ENCODE measurements at regions not wholly inside any gene's neighbourhood (a gene's known extent, or its start where the extent isn't known, plus 50 kb on each side); places are given as distances from the start of the nearest gene placed in this dataset.

DNA sequence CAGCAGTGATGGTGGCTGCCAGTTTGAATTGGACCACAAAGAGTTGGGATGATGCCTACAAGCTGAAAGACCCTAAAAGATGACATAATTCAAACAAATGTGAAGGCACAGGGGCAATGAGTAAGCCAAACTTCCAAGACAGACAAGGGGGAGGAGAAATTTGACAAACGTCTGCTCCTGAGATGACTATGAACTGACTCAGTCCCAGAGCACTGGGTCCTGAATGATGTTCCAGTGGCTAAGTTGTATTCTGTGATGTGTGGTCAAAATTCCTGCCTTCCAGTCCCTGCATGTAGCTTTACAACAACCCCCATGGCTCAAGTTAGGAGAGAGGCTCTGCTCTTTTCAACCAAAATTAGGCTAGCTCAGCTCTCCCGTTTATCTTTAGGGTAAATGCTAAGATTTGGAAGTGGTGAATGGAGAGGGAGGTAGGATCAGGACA is 86.1 kb upstream of the SIRPA start:
- Histone ChIP-seq H3K9ac (ENCODE audit: insufficient read depth in 1 of 2, low read length in 2 of 2) (no peak overlapping the region), H3K4me3 (no peak overlapping the region), H3K27me3 (ENCODE audit: control insufficient read depth in 3 of 3, insufficient read depth in 3 of 3, low read length in 2 of 3) (peaks cover 0 to 12% (median 8%) of the 10 kb centered on the region in 3 donors), H3K4me1 (ENCODE audit: control insufficient read depth in 5 of 5, insufficient read depth in 5 of 5, low read length in 5 of 5) (peaks cover 0 to 8% (median 2%) of the 10 kb centered on the region in 5 donors), H3K27ac (ENCODE audit: low read depth in 1 of 2, low read length in 1 of 2) (no peak overlapping the region), H3K36me3 (ENCODE audit: control insufficient read depth in 4 of 4, insufficient read depth in 4 of 4, low read length in 4 of 4) (no peaks in the 10 kb centered on the region), H3K9me3 (ENCODE audit: control insufficient read depth in 4 of 4, insufficient read depth in 3 of 4, low read length in 3 of 4) (no peaks in the 10 kb centered on the region)
- no peak for TF ChIP-seq CTCF (IDR thresholded peaks at IDR 0.05; ENCODE audit: control extremely low read depth, extremely low read depth)
- ATAC-seq (ENCODE audit: insufficient read depth, low FRiP score): no peak
- no peak for DNase-seq
- WGBS, 2 donors: 67 to 76% methylated on average over 2 of the region's 2 CpGs

DNA sequence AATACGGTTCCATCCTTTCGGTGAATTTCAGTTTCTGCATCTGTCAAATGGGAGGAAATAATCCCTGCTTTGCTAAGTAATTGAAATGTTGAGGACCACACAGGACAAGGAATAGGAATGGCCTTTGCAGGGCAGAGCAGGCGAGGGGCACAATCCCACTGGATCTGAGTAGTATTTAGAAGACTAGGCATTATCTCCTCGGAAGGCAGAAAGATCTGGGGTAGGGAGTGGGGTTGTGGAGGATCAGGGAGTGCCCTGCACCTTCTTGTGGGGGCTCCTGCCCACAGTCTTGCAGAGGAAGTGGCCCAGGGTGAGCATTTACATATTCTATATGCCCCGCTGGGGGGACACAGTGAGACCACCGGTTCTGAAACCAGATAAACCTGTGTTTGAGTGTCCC is 87.1 kb upstream of the SIRPA start:
- no peak overlapping the region for H3K4me3 ChIP-seq
- H3K9ac ChIP-seq (ENCODE audit: insufficient read depth in 1 of 2, low read length in 2 of 2): no peak overlapping the region
- DNase-seq (no peak), ATAC-seq (ENCODE audit: insufficient read depth, low FRiP score) (no peak)
- WGBS, 2 donors: 74 to 83% methylated on average over 6 of the region's 6 CpGs
- no peak overlapping the region for H3K27ac ChIP-seq (ENCODE audit: low read depth in 1 of 2, low read length in 1 of 2)
- H3K4me1 ChIP-seq (ENCODE audit: control insufficient read depth in 5 of 5, insufficient read depth in 5 of 5, low read length in 5 of 5): peaks cover 0 to 8% (median 7%) of the 10 kb centered on the region in 5 donors
- no peaks in the 10 kb centered on the region for H3K9me3 ChIP-seq (ENCODE audit: control insufficient read depth in 4 of 4, insufficient read depth in 3 of 4, low read length in 3 of 4)
- H3K36me3 ChIP-seq (ENCODE audit: control insufficient read depth in 4 of 4, insufficient read depth in 4 of 4, low read length in 4 of 4): no peaks in the 10 kb centered on the region
- peaks cover 0 to 17% (median 12%) of the 10 kb centered on the region in 3 donors for H3K27me3 ChIP-seq (ENCODE audit: control insufficient read depth in 3 of 3, insufficient read depth in 3 of 3, low read length in 2 of 3)
- no peak for TF ChIP-seq CTCF (IDR thresholded peaks at IDR 0.05; ENCODE audit: control extremely low read depth, extremely low read depth)

DNA sequence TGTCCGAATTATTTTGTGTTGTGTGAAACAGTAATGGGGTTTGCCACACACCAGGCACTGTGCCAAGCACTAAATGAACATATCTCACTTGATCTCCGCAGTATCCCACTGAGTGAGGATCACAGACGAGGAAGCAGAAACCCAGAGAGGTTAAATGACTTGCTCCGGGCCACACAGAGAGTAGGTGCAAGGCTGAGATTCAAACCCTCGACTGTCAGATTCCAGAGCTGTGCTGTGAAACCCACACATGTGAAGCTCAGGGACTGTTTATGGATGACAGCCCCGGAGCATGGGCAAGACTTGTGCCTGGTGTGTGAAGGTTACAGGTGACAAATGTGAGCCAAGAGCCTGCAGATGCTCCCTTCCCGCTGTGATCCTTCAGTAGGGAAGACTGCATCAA is 87.8 kb upstream of the SIRPA start:
- no peaks in the 10 kb centered on the region for H3K9me3 ChIP-seq (ENCODE audit: control insufficient read depth in 4 of 4, insufficient read depth in 3 of 4, low read length in 3 of 4)
- no peak overlapping the region for H3K27ac ChIP-seq (ENCODE audit: low read depth in 1 of 2, low read length in 1 of 2)
- H3K9ac ChIP-seq (ENCODE audit: insufficient read depth in 1 of 2, low read length in 2 of 2): no peak overlapping the region
- no peaks in the 10 kb centered on the region for H3K36me3 ChIP-seq (ENCODE audit: control insufficient read depth in 4 of 4, insufficient read depth in 4 of 4, low read length in 4 of 4)
- ATAC-seq (ENCODE audit: insufficient read depth, low FRiP score) (no peak), DNase-seq (no peak)
- peaks cover 0 to 14% (median 6%) of the 10 kb centered on the region in 5 donors for H3K4me1 ChIP-seq (ENCODE audit: control insufficient read depth in 5 of 5, insufficient read depth in 5 of 5, low read length in 5 of 5)
- WGBS, 2 donors: 77 to 82% methylated on average over 7 of the region's 7 CpGs
- no peak overlapping the region for H3K4me3 ChIP-seq
- peaks cover 0 to 24% (median 17%) of the 10 kb centered on the region in 3 donors for H3K27me3 ChIP-seq (ENCODE audit: control insufficient read depth in 3 of 3, insufficient read depth in 3 of 3, low read length in 2 of 3)
- no peak for TF ChIP-seq CTCF (IDR thresholded peaks at IDR 0.05; ENCODE audit: control extremely low read depth, extremely low read depth)

- Histone ChIP-seq H3K4me1 (ENCODE audit: control insufficient read depth in 5 of 5, insufficient read depth in 5 of 5, low read length in 5 of 5) (peaks cover 0 to 19% (median 0%) of the 10 kb centered on the region in 5 donors), H3K9ac (ENCODE audit: insufficient read depth in 1 of 2, low read length in 2 of 2) (no peak overlapping the region), H3K36me3 (ENCODE audit: control insufficient read depth in 4 of 4, insufficient read depth in 4 of 4, low read length in 4 of 4) (no peaks in the 10 kb centered on the region), H3K9me3 (ENCODE audit: control insufficient read depth in 4 of 4, insufficient read depth in 3 of 4, low read length in 3 of 4) (no peaks in the 10 kb centered on the region), H3K4me3 (no peak overlapping the region), H3K27me3 (ENCODE audit: control insufficient read depth in 3 of 3, insufficient read depth in 3 of 3, low read length in 2 of 3) (peaks cover 0 to 32% (median 25%) of the 10 kb centered on the region in 3 donors), H3K27ac (ENCODE audit: low read depth in 1 of 2, low read length in 1 of 2) (no peak overlapping the region)
- no peak for TF ChIP-seq CTCF (IDR thresholded peaks at IDR 0.05; ENCODE audit: control extremely low read depth, extremely low read depth)
- ATAC-seq (ENCODE audit: insufficient read depth, low FRiP score): no peak
- WGBS, 2 donors: 94 to 96% methylated on average over 7 of the region's 7 CpGs
- no peak for DNase-seq
Measured at GRCh38 chr20:1806456-1806855, 88.8 kb upstream of the SIRPA start.
